ENCODE measurements at regions not wholly inside any gene's neighbourhood (a gene's known extent, or its start where the extent isn't known, plus 50 kb on each side); places are given as distances from the start of the nearest gene placed in this dataset.

DNA sequence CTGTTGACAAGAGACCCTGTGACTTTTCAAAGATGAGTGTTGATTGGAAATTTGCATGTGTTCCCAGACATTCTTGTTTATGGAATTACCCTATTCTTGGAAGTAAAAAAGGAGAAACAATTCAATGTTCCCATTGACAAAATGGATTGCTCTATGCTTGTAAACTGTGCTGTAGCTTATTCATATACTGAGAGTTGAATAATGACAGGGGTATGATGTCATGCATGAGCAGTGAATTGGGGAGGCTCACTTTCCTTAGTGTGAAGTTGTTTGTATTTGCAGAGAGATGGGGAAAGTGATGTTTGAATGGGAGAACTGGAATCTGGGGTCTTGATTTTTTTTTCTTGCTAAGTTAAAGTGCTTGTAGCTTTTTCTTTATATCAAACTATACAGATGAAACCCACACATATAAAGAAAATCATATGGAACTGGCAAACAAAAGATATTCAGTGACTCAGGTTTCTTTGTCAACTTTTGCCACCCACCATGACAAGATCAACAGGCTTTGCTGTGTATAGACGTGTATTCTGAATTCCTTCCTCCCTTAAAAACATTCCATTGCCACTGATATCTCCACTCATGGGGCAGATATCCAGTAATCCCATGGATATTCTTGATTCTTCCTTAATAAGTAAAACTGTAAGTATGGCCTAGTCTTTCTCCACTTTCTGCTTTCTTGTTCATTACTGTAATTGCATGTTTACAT, 97.8 kb upstream of the JAG1 start:
- DNase-seq: no peak

DNA sequence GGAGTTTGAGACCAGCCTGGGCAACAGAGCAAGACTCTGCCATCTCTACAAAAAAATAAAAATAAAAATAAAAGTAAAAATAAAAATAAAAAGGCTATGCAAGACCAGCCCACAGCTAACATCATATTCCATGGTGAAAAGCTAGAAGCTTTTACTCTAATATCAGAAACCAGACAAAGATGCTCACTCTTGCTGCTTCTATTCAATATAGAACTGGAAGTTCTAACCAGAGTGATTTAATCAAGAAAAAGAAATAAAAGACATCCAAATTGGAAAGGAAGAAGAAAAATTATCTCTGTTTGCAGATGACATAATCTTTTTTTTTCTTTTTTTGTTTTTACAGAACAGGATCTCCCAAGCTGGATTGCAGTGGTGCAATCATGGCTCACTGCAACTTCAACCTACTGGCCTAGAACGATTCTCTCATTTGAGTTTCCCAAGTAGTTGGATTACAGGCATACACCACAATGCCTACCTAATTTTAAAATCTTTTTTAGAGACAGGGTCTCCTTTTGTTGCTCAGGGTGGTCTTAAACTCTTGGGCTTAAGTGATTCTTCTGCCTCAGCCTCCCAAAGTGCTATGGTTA, 100.7 kb upstream of the JAG1 start:
- no peak for DNase-seq

DNA sequence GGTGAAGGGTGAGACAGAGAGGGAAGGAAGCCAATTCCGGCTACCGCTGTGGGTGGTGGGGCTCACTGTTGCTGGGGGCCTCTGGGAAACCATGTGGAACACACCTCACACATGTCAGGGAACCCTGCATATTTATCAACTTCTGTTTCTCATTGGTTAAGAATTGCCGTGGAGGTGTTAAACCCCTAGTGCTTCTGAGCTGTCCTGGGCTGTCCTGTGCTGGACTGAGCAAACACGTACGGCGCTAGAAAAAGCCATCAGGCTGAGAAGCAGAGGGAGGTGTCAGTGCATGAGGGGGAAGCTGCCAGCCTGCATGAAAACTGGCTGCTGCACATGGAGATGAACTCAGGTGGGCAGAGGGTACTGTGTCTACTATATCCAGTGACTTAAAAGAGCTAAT, 103.9 kb upstream of the JAG1 start:
- DNase-seq: no peak

DNA sequence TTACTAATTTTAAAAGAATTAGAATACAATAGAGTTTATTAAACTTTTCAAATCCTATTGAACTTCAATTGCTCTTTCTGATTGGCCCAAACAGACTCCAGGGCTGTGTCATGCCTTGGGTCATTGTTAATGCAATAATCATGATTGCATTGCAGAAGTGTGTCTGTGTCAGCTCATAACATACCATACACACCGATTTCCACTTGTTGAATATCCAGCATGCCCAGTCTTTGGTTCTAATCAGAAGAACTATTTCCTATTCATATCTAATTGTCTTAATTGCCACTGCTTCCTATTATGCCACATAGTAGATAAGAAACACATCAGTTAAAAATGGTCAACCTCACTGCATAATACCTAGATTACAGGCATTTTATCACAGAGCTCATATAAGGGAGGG, 106.1 kb upstream of the JAG1 start:
- no peak for DNase-seq

DNA sequence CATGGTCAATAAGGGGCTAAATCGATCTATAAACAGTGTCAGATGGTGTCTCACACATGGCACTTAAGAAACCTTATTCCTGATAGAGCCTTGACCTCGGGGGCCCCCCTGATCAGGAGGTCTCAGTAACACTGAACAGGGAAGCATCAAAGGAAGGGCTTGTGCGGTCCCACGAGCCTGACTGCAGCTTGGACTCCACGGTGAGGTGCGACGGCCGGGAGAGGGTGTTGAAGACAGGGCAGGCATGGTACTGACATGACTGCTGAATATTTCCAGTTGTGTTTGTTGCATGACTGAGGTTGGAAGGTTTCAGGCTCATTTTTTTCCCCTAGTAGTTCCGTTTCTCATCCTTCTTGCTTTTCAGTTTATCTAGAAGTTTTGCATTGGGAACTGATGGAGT, 107.1 kb upstream of the JAG1 start:
- DNase-seq: no peak

DNA sequence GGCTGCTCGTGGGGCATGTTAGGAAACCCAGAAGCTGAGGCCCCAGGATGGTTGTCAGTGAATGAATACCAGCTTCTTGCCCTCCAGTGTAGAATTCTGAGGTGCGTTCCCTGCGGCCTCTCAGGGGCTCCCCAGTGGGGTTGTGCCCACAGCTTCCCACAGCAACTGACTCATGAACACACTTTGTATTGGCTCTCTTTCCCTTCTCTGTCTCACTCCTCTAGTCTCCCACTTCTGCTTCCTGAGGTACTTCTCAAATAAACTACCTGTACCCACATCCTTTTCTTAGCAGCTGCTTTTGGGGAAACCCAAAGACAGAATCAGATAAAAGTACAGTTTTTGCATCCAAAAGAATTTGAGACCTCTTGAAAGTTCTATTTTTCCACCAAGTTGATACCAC, 107.7 kb upstream of the JAG1 start:
- no peak for DNase-seq

DNA sequence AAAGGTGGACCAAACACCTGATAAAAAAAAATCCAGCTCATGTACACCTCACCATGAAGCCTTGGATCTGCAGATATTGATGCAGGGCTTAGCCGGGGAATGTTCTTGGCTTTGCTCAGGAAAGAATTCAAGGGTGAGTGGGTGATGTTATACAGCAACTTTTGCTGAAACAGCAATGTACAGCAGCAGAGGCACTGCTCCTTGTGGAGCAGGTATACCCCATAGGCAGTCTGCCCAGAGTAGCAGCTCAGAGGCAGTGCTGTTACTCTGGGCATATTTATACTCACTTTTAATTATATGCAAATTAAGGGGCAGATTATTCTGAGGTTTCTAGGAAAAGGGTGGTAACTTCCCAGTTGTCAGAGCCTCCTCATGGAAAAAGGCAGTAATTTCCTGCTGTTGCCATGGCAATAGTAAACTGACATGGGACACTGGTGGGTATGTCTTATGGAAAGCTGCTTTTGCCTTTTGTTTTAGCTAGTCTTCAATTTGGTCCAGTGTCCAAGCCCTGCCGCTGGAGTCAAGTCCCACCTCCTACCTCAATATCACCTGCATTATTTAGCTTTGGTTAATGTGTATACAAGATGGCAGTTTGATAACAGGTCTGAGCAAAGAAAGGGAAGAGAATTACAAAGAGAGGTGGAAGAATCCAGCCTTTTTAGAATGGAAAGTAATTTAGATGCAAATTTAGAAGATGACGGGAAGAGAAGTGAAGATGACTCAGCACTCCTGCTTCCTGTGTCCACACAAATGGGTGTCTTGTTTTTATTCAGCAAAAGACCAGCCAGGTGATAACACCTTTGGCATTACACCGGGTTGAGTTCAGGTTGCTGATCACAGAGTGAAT, 110.1 kb upstream of the JAG1 start:
- no peak for DNase-seq

DNA sequence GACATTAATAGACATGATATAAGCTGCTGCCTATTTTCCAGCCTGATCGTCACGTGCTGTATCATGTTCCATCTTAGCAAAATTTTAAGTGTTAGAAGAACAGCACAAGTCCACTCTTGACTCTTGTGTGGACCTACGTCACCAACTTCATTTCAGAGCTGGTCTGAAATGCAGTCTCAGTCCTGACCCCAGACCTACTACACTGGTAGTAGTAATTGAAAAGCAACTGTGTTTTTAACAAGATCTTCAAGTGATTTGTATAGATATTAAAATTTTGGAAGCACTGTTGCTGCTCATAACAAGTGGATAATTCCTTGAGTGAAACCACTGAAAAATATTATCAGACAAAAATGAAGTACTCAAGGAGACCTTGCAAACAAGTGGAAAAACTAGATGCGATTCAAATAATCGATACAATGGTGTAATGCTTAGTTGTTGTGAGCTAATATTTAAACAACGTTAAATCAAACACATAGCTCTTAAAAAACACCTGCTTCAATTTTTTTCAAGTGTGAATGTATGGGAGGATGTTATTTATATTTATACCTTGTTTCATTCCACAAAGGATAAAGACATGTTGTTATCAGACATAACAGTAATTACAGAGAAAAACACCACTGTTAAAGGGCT, 110.9 kb upstream of the JAG1 start:
- no peak for DNase-seq

DNA sequence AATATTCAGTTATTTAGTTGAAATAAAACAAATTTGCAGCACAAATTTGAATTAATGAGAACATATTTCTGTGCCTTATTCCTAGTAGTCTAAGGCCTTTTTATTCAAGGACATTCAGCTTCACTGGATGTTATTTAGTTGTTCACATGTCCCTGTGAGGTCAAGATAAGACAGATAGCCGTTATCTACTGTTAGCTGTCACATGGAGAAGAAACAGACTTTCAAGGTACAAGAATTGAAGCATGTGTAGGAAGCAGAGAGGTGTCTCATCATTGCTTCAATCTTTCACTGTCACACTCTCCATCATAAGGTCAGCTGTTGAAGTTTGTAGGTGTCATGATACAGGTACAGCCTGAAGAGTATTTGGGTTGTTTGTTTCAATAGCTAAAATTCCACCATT, 112.9 kb upstream of the JAG1 start:
- DNase-seq: no peak

DNA sequence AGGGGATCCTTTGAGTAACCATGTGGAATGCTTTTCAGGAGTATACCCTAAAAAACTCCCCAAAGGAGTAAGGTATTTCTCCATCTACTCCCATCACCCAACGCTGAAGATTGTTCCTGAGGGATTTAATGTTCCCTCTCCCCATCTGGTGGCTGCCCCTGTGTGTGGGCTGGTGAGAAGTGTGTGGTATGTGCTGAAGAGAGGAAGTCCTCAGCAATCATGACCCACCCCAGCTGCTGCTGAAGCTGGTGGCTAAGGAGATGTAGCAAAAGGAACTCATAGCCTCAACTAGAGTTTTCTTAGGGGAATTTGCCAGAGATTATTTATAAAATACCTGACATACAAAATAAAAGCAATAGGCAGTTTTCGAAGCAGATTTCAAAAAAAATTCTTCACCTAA, 114.3 kb upstream of the JAG1 start:
- no peak for DNase-seq

DNA sequence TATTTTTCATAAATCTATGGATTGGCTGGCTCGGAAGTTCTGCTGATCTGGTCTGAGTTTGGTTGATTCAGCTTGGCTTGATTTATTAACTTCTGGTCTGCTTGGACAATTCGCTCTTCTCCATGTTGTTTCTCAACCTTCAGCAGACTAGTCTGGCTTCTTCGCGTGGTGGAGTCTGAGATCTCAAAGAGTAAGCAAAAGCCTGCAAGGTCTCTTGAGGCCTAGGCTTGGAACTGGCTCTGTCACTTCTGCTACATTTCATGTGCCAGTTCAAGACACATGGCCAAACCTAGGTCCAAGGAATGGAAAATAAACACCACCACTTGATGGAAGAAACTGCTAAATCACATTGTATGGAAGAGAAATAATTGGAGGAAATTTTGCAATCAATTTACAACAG, 115.1 kb upstream of the JAG1 start:
- no peak for DNase-seq

DNA sequence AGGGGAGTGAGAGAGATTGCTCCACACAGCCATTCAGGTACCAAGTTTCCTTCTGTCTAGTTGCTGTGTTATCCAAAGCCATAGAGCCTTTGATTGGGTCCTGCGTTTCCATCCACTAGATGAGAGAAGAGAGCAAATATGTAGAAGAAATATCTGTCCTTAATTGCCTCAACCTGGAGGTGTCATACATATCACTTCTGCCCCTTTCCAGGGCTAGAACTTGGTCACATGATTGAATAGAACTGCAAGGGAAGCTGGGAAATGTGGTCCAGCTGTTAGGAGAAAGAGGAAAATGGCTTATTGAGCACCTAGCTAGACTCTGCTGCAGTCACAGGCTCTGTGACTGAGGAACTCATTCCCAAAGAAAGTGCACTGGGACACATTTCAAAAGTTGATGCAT, 115.6 kb upstream of the JAG1 start:
- DNase-seq: no peak

DNA sequence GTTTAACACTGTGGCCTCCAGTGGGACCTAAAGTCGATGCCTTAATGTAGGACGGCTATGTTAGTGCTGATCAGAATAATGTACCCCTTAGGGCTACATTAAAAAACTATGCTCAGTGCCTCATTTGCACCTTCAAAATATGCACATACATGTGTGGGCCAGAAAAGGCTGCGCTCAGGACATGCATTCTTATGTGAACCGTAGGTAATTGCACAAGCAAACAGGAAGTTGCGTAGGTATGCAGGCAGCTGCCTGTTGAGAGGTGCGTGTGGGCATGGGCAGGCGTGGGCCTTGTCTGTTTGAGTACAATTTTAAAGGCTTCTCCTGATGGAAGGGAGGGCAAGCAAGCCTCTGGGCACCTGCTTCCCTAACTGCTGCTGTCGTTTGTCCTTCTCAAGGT, 116.2 kb upstream of the JAG1 start:
- no peak for DNase-seq

DNA sequence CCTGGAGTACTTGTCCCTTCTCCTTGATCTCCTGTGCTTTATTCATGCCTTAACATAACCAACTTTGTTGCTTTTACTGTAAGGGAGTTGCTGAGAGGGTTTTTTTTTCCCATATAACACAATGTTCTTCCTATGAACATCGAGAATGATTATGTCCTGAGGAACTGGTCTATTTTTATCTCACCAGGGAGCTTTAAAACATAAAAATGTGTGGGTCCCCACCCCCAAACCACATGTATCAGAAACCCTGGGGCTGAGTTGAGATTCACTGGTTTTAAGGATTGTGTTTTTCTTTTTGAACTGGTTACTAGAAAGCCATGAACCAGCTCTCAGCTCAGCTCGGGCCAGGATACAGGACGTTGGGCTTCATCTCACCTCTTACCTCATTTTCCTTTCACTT, 118.5 kb upstream of the JAG1 start:
- DNase-seq: no peak

DNA sequence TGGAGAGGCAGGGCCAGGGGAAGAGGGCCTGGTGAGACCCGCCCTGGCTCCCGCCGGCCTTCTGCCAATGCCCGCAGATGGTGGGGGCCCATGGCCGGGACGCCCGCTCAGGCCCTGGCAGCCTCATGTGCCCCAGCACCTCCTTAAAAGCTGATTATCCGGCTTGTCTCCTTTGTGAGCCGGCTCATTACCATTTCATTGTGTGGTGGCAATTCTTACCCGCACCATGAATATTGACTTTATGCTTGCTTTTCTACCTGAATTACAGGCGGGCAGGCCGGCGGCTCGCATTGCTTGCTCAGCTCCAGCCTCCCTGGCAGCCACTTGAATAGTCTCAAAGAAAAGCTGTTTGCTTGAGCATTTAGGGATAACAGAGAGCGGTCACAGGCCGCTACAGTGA, 120.0 kb upstream of the JAG1 start:
- DNase-seq: no peak

DNA sequence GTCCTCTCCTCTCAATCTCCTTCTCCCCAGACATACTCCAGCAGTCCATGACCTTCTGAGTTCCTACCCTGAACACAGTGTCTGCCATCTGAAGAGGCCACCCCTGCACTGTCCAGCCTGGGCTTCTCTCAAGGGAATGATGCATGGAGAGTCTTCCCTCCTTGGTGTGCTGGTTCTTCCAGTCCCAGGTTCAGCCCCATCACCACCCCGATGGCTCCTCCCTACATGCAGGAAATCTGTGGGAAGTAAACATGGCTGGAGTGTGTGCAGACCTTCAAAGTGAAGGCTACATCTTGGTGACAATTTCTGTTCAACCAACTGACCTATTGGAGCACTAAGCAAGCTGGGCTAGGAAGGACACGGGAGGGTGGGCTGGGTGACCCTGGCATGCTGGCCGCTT, 121.0 kb upstream of the JAG1 start:
- no peak for DNase-seq

DNA sequence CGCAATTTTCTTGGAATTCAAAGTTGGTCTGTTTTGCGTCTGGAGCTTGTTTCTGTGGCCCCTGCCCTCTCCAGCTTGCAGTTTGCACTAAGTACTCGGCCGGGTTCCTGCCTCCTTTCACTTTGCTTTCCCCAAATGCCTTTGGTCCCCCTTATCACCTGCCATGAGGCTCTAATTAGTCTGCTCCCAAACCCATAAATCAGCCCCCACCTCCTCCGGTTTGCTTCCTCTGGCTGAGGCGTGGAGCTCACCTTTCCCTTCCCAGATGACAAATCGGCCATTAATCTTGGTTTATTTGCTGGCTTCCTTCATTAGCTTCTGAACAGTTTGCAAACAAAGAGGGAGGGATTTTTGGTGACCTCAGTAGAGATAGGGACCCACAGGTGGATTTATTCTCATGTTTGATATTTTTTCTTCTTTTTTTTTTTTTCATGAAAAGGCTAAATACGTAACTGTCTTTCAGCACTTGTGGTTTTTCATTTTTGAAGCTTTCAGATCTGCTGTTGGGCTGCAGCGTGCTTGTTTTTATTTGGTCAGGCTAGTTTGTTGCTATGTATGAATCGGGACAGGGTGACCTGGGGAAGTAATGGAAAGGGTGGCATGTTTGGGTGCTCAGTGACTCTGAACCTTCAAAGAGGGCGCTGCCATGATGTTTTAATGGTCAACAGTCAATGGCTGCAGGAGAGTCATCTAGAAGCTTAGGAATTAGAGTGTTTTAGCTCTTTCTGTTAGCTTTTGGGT, 121.7 kb upstream of the JAG1 start:
- DNase-seq: no peak

DNA sequence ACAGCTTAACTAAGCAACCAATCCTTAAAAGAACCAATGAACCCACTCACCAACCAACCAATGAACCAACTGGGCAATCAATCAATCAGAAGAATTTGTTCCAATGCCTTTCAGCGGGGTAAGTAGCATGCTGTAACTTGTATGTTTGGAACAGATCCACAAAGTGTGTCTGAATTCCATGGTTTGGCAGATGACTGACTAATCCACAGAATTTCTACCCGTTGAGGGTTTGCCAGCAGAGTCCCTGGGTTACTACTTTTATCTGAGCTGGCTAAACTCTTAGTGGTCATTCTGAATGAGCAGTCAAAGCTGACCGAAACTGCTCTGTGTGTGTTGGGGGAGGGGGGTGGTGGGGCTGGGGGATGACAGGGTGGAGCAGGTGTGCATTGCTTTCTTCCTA, 125.0 kb upstream of the JAG1 start:
- DNase-seq: no peak

DNA sequence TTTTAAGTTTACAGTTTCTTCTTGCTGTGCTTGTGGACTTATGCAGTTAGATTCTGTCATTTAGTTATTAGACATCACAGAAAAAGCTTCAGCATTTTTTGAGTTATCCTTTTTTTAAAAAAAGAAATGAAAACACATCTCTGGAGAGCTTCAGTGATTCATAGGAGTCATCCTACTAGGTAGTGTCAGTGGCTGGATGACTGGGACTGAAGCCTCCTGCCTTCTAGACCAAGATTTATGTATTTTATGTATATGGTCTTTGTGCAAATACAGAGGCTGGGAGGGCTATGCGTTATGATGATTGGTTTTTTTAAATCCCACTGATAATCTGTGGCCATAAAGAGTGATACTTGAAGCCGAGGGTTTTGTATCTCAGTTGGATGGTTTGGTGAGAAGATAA, 125.9 kb upstream of the JAG1 start:
- DNase-seq: no peak

DNA sequence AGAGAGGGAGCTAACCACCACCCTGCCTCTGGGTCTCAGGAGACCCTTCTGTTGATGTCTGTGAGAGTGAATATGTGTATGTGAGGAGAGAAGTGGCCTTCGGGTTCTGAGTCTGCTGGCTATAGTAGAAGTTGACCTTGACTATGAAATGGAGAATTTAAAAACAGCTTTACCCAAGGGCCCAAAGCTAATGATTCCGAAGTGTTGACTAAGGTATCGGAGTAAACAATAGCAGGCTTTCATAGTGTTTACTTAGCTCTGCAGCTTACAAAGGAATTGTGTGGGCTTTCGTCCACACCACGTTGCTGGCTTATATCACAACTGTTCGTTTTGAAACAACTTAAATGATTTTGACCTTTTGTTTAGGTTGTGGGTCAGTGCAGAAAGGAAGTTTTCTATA, 126.5 kb upstream of the JAG1 start:
- no peak for DNase-seq

DNA sequence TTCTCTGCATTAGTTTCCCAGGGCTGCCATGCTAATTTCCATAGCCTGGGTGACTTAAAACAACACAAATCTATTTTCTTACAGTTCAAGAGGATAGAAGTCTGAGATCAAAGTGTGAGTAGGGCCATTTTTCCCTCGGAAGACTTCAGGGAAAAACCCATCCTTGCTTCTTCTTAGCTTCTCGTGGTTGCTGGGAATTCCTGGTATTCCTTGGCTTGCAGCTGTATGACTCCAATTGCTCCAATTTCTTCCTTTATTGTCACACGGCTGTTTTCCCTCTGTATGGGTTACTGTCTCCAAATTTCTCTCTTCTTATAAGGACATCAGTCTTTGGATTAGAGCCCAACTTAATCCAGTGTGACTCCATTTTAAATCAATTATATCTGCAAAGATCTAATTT, 128.4 kb upstream of the JAG1 start:
- no peak for DNase-seq

DNA sequence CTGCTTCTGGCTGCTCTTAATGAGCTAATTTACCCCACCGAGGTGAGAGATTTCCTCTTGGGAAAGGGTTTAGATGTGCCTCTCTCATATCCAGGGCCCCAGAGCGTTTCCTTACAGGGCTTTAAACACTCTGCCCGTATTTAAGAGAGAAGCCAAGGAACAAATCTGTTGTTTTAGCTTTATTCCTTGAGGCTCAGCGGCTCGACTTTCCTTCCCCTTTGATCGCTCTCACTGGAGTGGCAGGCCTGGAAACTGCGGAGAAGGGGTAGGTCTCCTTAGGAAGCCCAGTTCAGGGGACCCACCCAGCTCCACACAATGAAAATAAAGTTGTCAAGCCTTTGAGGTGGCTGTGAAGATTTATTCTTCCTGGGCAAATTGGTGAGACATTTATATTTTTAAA, 132.0 kb upstream of the JAG1 start:
- DNase-seq: no peak

DNA sequence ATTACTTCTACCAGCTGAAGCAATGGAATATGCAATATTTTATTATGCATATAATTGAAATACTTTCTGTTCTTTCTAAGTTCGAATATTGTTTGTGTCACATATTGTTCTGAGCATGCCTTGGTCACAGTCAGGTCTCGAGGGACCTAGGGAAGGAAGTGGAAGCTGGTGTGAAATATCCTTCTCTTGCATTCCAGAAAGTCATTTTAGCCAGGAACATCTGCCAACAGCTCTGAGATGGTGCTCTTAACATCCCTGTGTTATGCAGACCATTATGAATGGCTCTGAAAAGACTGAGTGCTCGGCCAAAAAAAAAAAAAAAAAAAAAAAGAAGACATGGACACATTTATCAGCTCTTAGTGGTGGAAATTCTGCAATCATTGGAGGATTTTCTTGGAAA, 132.7 kb upstream of the JAG1 start:
- no peak for DNase-seq
